NOMO-1 (cell line): ENCODE measurements at regions not wholly inside any gene's neighbourhood (a gene's known extent, or its start where the extent isn't known, plus 50 kb on each side); places are given as distances from the start of the nearest gene placed in this dataset.

Experiments used
- DNase-seq, 2 experiments: peaks; one replicate each; lab custom pipeline; 2025; ENCODE audit not compliant: unreplicated experiment in 2 of 2; lab: John Stamatoyannopoulos, UW

GRCh38 chr5:145222622-145223021, 612.5 kb downstream of the PRELID2 start:
- no peak for DNase-seq

GRCh38 chr5:145221416-145221815, 613.7 kb downstream of the PRELID2 start:
- DNase-seq: no peak

- no peak for DNase-seq
Observed at GRCh38 chr5:145220481-145220880, 614.7 kb downstream of the PRELID2 start.

GRCh38 chr5:145218982-145219381, 616.2 kb downstream of the PRELID2 start:
- DNase-seq: no peak

- no peak for DNase-seq
Observed at GRCh38 chr5:145218019-145218418, 617.1 kb downstream of the PRELID2 start.

GRCh38 chr5:145210020-145210419, 625.1 kb downstream of the PRELID2 start:
- no peak for DNase-seq

- no peak for DNase-seq
Observed at GRCh38 chr5:145205546-145205945, 629.6 kb downstream of the PRELID2 start.

- no peak for DNase-seq
Observed at GRCh38 chr5:145204743-145205142, 630.4 kb downstream of the PRELID2 start.

- no peak for DNase-seq
Observed at GRCh38 chr5:145203193-145203592, 631.9 kb downstream of the PRELID2 start.

GRCh38 chr5:145198525-145199260, 636.4 kb downstream of the PRELID2 start:
- no peak for DNase-seq

GRCh38 chr5:145189746-145190145, 645.4 kb downstream of the PRELID2 start:
- no peak for DNase-seq

- no peak for DNase-seq
Observed at GRCh38 chr5:145180371-145180770, 654.8 kb downstream of the PRELID2 start.

GRCh38 chr5:145178641-145179523, 656.3 kb downstream of the PRELID2 start:
- no peak for DNase-seq

GRCh38 chr5:145176041-145176440, 659.1 kb downstream of the PRELID2 start:
- no peak for DNase-seq

GRCh38 chr5:145166110-145166509, 669.0 kb downstream of the PRELID2 start:
- DNase-seq: no peak

GRCh38 chr5:145163876-145164275, 671.3 kb downstream of the PRELID2 start:
- DNase-seq: no peak

- DNase-seq: no peak
Observed at GRCh38 chr5:145162626-145163025, 672.5 kb downstream of the PRELID2 start.

GRCh38 chr5:145161391-145161790, 673.8 kb downstream of the PRELID2 start:
- no peak for DNase-seq

- DNase-seq: no peak
Observed at GRCh38 chr5:145160679-145161078, 674.5 kb downstream of the PRELID2 start.

GRCh38 chr5:145158730-145159129, 676.4 kb downstream of the PRELID2 start:
- DNase-seq: no peak

- no peak for DNase-seq
Observed at GRCh38 chr5:145157841-145158240, 677.3 kb downstream of the PRELID2 start.

- DNase-seq: no peak
Observed at GRCh38 chr5:145141534-145141933, 693.6 kb downstream of the PRELID2 start.
